ENCODE measurements at regions not wholly inside any gene's neighbourhood (a gene's known extent, or its start where the extent isn't known, plus 50 kb on each side); places are given as distances from the start of the nearest gene placed in this dataset.
"Not testable (repeated sequence)": the region's sequence is repeated elsewhere in the genome, so short reads cannot be mapped to it uniquely, and the experiment has no call there.

DNA sequence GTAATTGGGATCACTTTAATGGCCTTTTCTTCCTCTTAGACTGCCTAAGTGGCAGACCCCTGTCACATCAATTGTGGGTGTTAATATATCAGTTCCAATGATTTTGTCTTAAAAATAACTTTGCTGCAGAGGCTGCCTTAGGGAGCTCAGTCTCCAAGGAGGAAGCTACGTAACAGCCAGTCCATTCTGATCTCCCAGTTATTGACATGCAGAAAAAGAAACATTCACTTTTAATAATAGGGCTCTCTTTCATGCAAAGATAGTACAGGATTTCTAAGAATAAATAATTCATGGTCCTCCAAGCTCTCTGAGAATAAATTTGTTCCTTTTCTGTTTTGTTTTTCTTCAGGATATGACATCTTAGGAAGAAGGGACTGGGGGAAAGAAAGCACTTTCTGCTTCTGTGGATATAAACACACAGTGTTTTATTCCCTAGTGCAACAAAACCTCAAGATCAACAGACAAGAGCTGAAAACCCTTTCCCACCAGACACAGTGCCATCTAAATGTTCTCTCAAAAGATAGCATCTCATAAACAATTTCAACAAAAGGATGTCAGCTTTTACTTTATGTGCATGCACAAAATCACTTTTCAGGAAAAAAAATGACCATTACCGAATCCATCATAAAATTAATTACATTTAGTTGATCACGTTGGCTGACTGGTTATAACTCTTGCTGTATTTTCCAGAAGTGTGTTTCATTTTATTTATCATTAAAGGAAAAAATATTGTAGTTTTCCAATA lies 372.4 kb upstream of the SLC7A11 start:
- DNase-seq (no peak), ATAC-seq (no peak)

DNA sequence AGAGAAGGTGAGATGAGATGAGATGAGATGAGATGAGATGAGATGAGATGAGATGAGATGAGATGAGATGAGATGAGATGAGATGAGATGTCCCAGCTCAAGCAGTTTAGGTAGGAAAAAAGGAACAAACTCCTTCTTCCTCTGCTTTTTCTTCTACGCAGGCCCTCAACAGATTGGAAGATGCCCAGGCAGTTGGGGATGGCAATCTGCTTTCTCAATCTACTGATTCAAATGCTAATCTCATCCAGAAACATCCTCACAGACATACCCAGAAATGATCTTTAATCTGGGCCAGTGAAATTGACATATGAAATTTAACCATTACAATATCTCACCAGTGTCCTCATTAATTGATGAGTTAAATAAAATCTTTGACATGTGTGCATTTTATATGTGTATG lies 370.3 kb upstream of the SLC7A11 start:
- ATAC-seq, result no peak
- no peak for DNase-seq

DNA sequence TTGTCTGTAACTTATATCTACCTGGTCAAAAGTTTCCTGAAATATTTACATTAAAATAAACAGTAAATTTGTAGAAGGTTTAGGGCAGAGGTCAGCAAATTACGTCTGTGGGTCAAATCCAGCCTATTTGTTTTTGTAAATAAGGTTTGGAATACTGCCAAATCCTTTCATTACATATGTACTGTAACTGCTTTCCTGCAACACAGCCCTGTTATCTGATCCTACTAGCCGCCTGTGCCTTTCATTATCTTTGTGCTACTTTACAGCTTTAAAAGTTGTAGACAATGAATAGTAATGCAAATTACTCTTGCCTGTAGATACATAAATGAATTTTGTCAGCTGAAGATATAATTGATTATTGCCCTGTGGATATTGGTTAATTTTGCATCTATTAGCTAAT lies 369.6 kb upstream of the SLC7A11 start:
- DNase-seq (no peak), ATAC-seq (no peak)

GRCh38 chr4:138611017-138611416 lies 368.9 kb upstream of the SLC7A11 start:
- no peak for ATAC-seq
- no peak for DNase-seq

GRCh38 chr4:138609943-138610350 lies 367.8 kb upstream of the SLC7A11 start:
- DNase-seq (no peak), ATAC-seq (no peak)

DNA sequence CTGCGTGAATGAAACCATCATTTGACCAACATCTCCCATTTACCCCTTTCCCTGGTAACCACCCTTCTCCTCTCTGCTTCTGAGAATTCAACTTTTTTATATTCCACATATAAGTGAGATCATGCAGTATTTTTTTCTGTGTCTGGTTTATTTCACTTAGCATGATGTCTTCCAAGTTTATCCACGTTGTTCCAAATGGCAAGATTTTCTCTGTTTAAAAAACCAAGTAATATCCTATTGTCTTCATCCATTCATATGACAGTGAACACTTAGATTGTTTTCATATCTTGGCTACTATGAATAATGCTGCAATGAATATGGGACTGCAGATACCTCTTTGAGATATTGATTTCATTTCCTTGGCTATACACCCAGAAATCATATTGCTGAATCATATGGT lies 362.4 kb upstream of the SLC7A11 start:
- ATAC-seq, result no peak
- DNase-seq, result no peak

- ATAC-seq, result no peak
- no peak for DNase-seq
These were observed 360.5 kb upstream of the SLC7A11 start for GRCh38 chr4:138602664-138603063.

- no peak for ATAC-seq
- no peak for DNase-seq
These were observed 357.8 kb upstream of the SLC7A11 start for GRCh38 chr4:138599965-138600364.

DNA sequence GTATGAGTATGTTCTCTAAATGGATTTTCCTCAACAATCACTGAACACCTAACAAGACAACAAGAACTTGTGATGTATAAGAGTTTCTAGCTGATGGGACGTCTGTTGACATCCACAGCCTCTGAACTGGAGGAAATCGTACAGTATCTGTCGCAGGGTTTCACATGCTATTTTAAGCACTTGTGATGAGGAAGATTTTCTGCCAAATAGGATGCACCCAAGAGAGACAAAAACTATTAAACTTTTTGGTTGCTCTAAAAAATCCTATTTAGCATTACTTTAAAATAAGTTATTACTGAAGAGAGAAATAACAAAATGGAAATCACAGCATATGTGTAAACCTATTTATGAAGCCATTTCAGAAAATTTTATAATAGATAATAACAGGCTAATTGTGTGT lies 356.1 kb upstream of the SLC7A11 start:
- DNase-seq (no peak), ATAC-seq (no peak)

DNA sequence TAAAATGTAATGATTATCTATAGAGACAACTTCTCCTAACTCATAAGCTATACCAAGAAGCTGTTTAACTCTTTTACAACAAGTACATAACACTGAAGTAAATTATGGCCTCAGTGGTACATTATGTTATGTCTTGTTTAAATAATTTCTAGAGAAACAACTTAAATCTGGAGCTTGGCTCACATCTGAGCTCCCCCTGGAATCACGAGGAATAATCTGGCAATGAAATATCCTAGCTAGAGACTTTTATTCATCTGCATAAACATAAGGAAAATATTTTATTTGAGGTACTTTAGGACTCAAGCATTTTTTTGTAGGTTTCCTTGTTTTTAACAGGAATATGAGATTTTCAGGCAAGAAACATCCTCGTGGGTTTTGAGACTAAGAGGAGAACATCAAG lies 354.7 kb upstream of the SLC7A11 start:
- ATAC-seq (no peak), DNase-seq (no peak)

DNA sequence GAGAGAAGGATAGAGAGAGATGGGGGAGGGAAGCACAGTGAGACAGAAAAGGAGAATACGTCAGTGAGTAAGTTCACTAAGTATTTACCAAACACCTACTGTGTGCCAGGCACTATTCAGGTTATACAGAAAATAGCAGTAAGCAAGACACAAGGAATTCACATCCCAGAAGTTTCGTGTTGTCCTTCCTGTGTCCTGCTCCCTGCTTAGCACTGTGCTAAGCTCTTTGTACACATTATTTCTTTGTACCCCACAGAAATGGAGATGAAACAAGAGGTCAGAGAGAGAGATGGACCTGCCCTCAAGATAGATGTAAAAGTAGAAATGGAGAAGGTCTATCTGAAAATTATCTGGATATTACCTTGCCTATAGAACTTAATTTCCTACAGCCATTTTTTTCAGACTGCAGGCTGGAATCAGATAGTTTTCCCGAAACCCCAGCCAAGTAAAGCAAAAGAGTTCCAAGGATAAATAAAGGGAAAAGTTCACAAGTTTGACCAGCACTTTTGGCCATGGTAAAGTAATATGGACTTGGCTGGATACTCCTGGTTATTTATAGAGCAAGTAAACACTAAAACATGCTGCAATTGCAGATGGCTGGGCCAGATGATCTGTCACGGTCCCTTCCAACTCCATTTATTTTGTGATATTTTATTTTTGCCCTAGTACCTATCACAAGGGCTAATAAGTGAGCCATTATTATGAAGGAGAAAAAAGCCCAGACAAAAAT lies 353.7 kb upstream of the SLC7A11 start:
- DNase-seq (no peak), ATAC-seq (no peak)

DNA sequence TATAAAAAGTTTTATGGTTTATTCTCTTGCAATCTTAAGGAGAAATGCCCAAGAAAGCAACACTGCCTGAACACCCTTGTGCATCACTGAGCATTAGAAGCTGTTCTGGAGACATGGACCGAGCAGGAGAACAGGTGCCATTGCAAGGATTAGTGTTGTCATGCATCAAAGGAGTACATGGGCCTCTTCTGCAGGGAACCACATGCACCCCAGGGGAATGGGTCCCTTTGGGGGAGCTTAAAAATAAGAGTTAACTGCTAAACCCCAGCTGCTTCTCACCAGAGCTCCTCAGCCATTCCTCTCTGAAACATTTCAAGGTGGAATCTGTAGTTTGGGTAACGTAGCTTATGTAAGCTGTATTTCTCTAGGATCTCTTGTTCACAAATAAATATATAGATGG lies 353.0 kb upstream of the SLC7A11 start:
- DNase-seq, result no peak
- ATAC-seq, result no peak

DNA sequence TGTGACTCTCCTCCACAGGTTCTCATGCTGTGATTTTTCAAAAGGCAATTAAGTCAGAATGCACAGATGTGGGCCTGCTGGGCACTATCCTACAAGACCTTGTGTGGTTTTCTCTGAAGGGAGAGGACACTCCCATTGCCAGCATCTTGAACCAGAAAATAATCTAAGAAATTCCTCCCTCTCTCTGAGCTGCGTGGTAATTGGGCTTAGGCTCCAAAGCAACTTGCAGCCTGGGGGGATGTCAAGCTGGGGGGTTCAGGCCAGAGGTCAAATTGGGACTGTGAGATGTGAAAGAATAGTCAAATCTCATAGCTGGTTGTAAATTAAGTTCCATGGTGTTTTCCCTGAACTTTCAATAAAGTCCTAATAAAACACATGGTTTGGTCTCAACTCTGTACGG lies 350.6 kb upstream of the SLC7A11 start:
- DNase-seq (no peak), ATAC-seq (no peak)

GRCh38 chr4:138591808-138592207 lies 349.7 kb upstream of the SLC7A11 start:
- no peak for DNase-seq
- no peak for ATAC-seq

DNA sequence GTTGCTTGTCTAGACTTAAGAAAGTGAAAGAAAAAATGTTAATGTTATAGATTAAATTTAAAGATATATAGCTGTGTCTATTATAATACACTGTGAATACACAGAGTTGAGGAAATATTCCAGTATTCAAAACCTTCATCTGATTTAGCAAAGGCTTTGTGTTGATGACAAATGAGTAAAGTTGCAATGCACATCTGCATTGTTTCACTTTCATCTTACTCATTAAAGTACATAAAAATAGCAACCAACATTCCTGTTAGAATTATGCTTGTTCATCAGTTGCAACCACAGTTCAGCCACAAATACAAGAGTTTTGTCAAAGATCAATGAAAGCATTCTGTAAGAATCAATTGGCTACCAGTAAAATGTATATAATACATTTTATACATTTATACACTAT lies 346.4 kb upstream of the SLC7A11 start:
- ATAC-seq, result no peak
- DNase-seq, result no peak

GRCh38 chr4:138579146-138579545 lies 337.0 kb upstream of the SLC7A11 start:
- DNase-seq (no peak), ATAC-seq (no peak)

DNA sequence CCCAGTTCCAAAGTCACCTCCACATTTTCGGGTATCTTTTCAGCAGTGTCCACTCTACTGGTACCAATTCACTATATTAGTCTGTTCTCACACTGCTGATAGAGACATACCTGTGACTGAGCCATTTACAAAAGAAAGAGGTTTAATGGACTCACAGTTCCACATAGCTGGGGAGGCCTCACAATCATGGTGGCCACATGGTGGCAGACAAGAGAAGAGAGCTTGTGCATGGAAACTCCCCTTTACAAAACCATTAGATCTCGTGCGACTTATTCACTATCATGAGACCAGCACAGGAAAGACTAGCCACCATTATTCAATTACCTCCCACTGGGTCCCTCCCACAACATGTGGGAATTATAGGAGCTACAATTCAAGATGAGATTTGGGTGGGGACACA lies 335.7 kb upstream of the SLC7A11 start:
- ATAC-seq, DNase-seq: not testable (repeated sequence)

DNA sequence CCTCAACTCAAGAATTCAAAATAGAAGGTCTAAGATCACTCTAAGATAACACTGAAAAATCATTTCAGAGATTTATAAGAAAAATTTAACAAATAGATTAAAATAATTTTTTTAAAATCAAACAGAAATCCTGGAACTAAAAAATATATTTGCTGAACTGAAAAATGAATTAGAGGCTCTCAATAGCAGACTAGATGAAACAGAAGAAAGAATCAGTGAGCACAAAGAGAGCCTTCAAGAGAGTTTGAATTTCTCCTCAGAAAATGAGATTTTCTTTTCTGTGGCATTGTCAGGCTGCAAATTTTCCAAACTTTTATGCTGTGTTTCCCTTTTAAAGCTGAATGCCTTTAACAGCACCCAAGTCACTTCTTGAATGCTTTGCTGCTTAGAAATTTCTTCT lies 335.0 kb upstream of the SLC7A11 start:
- no peak for ATAC-seq
- DNase-seq, result no peak

DNA sequence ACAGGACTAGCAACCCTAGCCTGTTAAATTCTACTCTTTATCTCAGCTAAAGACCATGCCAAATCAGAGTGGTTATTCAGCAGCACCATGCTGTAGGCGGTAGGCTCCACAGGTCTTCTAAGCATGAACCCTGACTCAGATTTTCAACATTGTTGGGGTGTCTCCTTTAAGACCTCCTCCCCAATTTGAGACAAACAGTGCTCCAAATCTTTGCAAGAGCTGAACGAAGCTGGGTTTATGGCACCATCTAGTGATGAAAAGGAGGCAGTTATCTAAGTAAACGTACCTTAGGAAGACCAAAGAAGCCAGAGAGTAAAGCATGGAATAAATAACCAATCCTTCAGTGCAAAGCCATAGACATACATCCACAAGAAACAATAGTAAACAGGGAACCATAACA lies 334.5 kb upstream of the SLC7A11 start:
- ATAC-seq, result no peak
- DNase-seq, result no peak

GRCh38 chr4:138573246-138573645 lies 331.1 kb upstream of the SLC7A11 start:
- ATAC-seq (no peak), DNase-seq (no peak)

GRCh38 chr4:138572007-138572406 lies 329.9 kb upstream of the SLC7A11 start:
- ATAC-seq (no peak), DNase-seq (no peak)

GRCh38 chr4:138567696-138568095 lies 325.5 kb upstream of the SLC7A11 start:
- no peak for DNase-seq
- ATAC-seq, result no peak

DNA sequence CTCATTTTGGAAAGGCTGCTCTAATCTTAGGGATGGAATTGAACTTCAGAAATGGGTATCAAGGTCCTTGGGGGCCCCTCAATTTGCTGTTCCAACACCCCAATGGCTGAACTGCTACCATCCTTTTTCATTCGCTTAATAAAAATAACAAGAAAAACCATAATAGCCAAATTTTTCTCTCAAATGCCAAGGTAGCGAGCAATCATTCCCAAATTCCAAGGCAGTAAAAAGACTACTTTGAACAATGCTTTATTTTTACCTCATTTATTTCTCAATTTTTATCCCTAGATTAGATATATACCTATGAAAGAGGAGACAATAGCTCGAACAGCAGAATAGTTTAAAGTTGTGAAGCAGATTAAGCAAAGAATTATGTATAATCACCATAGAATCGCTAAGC lies 323.4 kb upstream of the SLC7A11 start:
- ATAC-seq (no peak), DNase-seq (no peak)

DNA sequence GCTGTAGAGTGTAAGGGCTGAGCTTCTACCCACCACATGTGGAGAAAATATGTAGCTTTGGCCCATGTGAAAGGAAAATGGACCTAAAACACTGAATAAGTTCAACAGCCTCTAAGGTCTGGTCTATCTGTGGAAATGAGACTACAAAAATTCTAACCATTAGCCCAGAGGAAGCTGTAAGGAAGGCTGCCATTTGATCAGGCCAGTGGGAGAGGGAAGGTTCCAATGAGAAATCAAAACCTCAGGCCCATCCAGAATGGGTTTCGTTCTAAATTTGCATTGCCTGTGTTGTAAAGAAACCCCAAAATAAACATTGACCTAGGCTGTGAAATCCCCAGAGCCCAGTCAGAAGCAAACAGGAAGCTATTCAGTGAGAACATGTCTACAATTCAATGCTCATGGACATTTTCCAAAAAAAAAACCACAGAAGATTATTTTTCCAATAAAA lies 320.4 kb upstream of the SLC7A11 start:
- no peak for DNase-seq

More for the DNA sequence above, 320.4 kb upstream of the SLC7A11 start:
- no peak for ATAC-seq
